GM12874 (cell line): ENCODE measurements at regions not wholly inside any gene's neighbourhood (a gene's known extent, or its start where the extent isn't known, plus 50 kb on each side); places are given as distances from the start of the nearest gene placed in this dataset.

Experiments
- CTCF ChIP-seq: IDR thresholded peaks from 2 replicates; pipeline ENCODE4 v1.5.1; 2011; ENCODE audit warnings: low read depth, mild to moderate bottlenecking, control low read depth, low read length, moderate library complexity; ENCODE audit not compliant: insufficient read depth

GRCh38 chr12:67202011-67202677, 67.0 kb upstream of the CAND1 start:
- TF ChIP-seq CTCF: no peak

GRCh38 chr12:67202678-67203012, 66.5 kb upstream of the CAND1 start:
- no peak for TF ChIP-seq CTCF

GRCh38 chr12:67208281-67209067, 60.7 kb upstream of the CAND1 start:
- no peak for TF ChIP-seq CTCF

- TF ChIP-seq CTCF: no peak
These were observed 58.1 kb upstream of the CAND1 start for GRCh38 chr12:67211029-67211428.

GRCh38 chr12:67211494-67211893, 57.7 kb upstream of the CAND1 start:
- TF ChIP-seq CTCF: no peak

- TF ChIP-seq CTCF: no peak
These were observed 51.5 kb upstream of the CAND1 start for GRCh38 chr12:67217647-67218046.
